Endothelial cell of umbilical vein (primary cell): ENCODE measurements at regions not wholly inside any gene's neighbourhood (a gene's known extent, or its start where the extent isn't known, plus 50 kb on each side); places are given as distances from the start of the nearest gene placed in this dataset.
"Not testable (repeated sequence)": the region's sequence is repeated elsewhere in the genome, so short reads cannot be mapped to it uniquely, and the experiment has no call there.

ENCODE experiments used
- BruUV-seq: library from RNA; stranded (reverse); fragments of 400-500 nt; replicated peaks from 2 replicates; lab custom pipeline; 2021; lab: Mats Ljungman, UMichigan
- CTCF ChIA-PET: fragments of 300-600, 350-600 bp; sonication (Branson Sonifier 250); formaldehyde crosslinking; loops from one replicate; lab custom pipeline; 2021; ENCODE audit warnings: antibody characterized with exemption, inconsistent platforms; lab: Charles Lee
- POLR2A ChIA-PET: fragments of 300-600, 350-600 bp; sonication (Branson Sonifier 250); formaldehyde crosslinking; loops from one replicate; lab custom pipeline; 2021; ENCODE audit warnings: antibody characterized with exemption, inconsistent platforms; lab: Charles Lee
- DNase-seq: peaks from one replicate; pipeline ENCODE4 v3.0.0-alpha.2; 2011; ENCODE audit warnings: low read depth, low spot score
- FAIRE-seq: peaks from 2 replicates; lab custom pipeline; 2011; peaks lifted over from hg19 to GRCh38; lab: Jason Lieb, UNC
- H2AFZ ChIP-seq: 2 replicates; pipeline ENCODE4 v1.6.0; 2012; ENCODE audit warnings: low read depth, low read length, control low read depth, inconsistent platforms
- H3K27ac ChIP-seq: 2 replicates; pipeline ENCODE4 v1.5.1; 2011; ENCODE audit warnings: low read depth, mild to moderate bottlenecking, control low read depth, low read length, moderate library complexity; ENCODE audit not compliant: insufficient read depth
- H3K27me3 ChIP-seq, 2 experiments: 2 replicates each; pipeline versions ENCODE4 v1.6.0 to v1.6.1; 2011; ENCODE audit warnings: low read length in 2 of 2, mixed read lengths in 1 of 2; ENCODE audit not compliant: control insufficient read depth in 2 of 2, insufficient read depth in 2 of 2
- H3K36me3 ChIP-seq, 2 experiments: 2 replicates in 1 of 2; 3 replicates in 1 of 2; pipeline ENCODE4 v1.5.1; 2011; ENCODE audit warnings: low read length in 2 of 2, mild to moderate bottlenecking in 1 of 2, moderate library complexity in 1 of 2; ENCODE audit not compliant: control insufficient read depth in 2 of 2, insufficient read depth in 2 of 2; ENCODE audit errors: extremely low read depth in 1 of 2
- H3K4me1 ChIP-seq: 3 replicates; pipeline ENCODE4 v1.5.1; 2011; ENCODE audit warnings: mild to moderate bottlenecking, low read length; ENCODE audit not compliant: control insufficient read depth, insufficient read depth; ENCODE audit errors: extremely low read depth
- H3K4me2 ChIP-seq: 2 replicates; pipeline ENCODE4 v1.6.1; 2011; ENCODE audit warnings: low read length, control low read depth, mixed read lengths; ENCODE audit not compliant: insufficient read depth
- H3K4me3 ChIP-seq, 3 experiments: fragments of 200-600 bp in 1 of 3; sonication (generic), shearing (Covaris generic) in 1 of 3; replicated peaks in 1 of 3; 2 replicates each; pipeline ENCODE4 v1.5.1; 2011 to 2016; ENCODE audit warnings: control low read depth in 3 of 3, low read length in 3 of 3, mild to moderate bottlenecking in 2 of 3, inconsistent platforms in 1 of 3, low read depth in 1 of 3, moderate library complexity in 1 of 3; ENCODE audit not compliant: insufficient read depth in 1 of 3
- H3K79me2 ChIP-seq: 2 replicates; pipeline ENCODE4 v1.6.0; 2012; ENCODE audit warnings: low read length, inconsistent platforms; ENCODE audit not compliant: control insufficient read depth, insufficient read depth
- H3K9ac ChIP-seq: replicated peaks from 2 replicates; pipeline ENCODE3; 2011; ENCODE audit warnings: low read length, control low read depth; ENCODE audit not compliant: insufficient read depth; ENCODE audit errors: extremely low read depth
- H3K9me1 ChIP-seq: replicated peaks from 3 replicates; pipeline ENCODE4 v1.6.0; 2011; ENCODE audit warnings: mild to moderate bottlenecking, low read length; ENCODE audit not compliant: control insufficient read depth, insufficient read depth; ENCODE audit errors: extremely low read depth
- H3K9me3 ChIP-seq: replicated peaks from 2 replicates; pipeline ENCODE4 v1.5.1; 2012; ENCODE audit warnings: low read length, inconsistent platforms; ENCODE audit not compliant: control insufficient read depth, insufficient read depth
- H4K20me1 ChIP-seq: replicated peaks from 2 replicates; pipeline ENCODE3; 2011; ENCODE audit warnings: mild to moderate bottlenecking, low read length; ENCODE audit not compliant: control insufficient read depth, insufficient read depth; ENCODE audit errors: extremely low read depth
- FOS ChIP-seq: IDR thresholded peaks from 2 replicates; pipeline ENCODE4 v1.6.1; 2011; ENCODE audit warnings: mild to moderate bottlenecking, low read length, moderate library complexity, borderline replicate concordance; ENCODE audit not compliant: insufficient read depth
- dilution Hi-C: fragments of 300-500 bp; cut with MboI; formaldehyde crosslinking; loops from one replicate; pipeline ENCODE4 v1.15.0; 2019; ENCODE audit warnings: low sequenced_read_pairs; ENCODE audit not compliant: extremely low pct_ligation_motif_present
- intact Hi-C: fragments of 100-400 bp; cut with micrococcal nuclease; formaldehyde crosslinking; loops from one replicate; pipeline ENCODE4 v1.10.0; 2022

GRCh38 chr1:182317611-182318161 is 73.9 kb downstream of the GLUL start:
- no peaks in the 10 kb centered on the region for H3K9me3 ChIP-seq
- no peak overlapping the region for H2AFZ ChIP-seq
- no peaks in the 10 kb centered on the region for H3K27me3 ChIP-seq
- no peaks in the 10 kb centered on the region for H3K9me1 ChIP-seq
- H3K36me3 ChIP-seq, result no peaks in the 10 kb centered on the region
- DNase-seq (no peak), FAIRE-seq (no peak)
- no peak overlapping the region for H3K9ac ChIP-seq
- BruUV-seq, result no TSS peak
- no peaks in the 10 kb centered on the region for H3K4me1 ChIP-seq
- TF ChIP-seq FOS, result no peak
- no peak overlapping the region for H3K4me3 ChIP-seq
- ChIA-PET POLR2A (no interaction called here), CTCF (no interaction called here)
- H3K79me2 ChIP-seq, result no peaks in the 10 kb centered on the region
- dilution Hi-C loops (no loop called here), intact Hi-C loops (no loop called here)
- no peak overlapping the region for H3K27ac ChIP-seq
- no peak overlapping the region for H3K4me2 ChIP-seq
- no peaks in the 10 kb centered on the region for H4K20me1 ChIP-seq

GRCh38 chr1:182316454-182316853 is 75.1 kb downstream of the GLUL start:
- POLR2A ChIA-PET, H3K9me3 ChIP-seq, DNase-seq, FAIRE-seq, H4K20me1 ChIP-seq, CTCF ChIA-PET, H3K9ac ChIP-seq, intact Hi-C loops, H3K36me3 ChIP-seq, H3K27ac ChIP-seq, H3K79me2 ChIP-seq, H3K4me3 ChIP-seq, H3K4me1 ChIP-seq, H3K9me1 ChIP-seq, BruUV-seq, H3K4me2 ChIP-seq, dilution Hi-C loops, H3K27me3 ChIP-seq, H2AFZ ChIP-seq: not testable (repeated sequence)
